ENCODE measurements at regions not wholly inside any gene's neighbourhood (a gene's known extent, or its start where the extent isn't known, plus 50 kb on each side); places are given as distances from the start of the nearest gene placed in this dataset.

GRCh38 chrX:96170626-96171025 lies 514.0 kb upstream of the DIAPH2 start:
- TF ChIP-seq TAF1 (IDR thresholded peaks at IDR 0.05; ENCODE audit: borderline replicate concordance, insufficient read depth, low read length) (no peak), POLR2AphosphoS5 (IDR thresholded peaks at IDR 0.05; ENCODE audit: low read depth, low read length) (no peak), SIN3A (IDR thresholded peaks at IDR 0.05; ENCODE audit: borderline replicate concordance, insufficient read depth, low read length) (no peak), REST (IDR thresholded peaks at IDR 0.05; ENCODE audit: insufficient read depth in 1 of 2, low read depth in 2 of 2, low read length in 2 of 2) (no peak), FOXP2 (optimal IDR thresholded peaks at IDR 0.05; ENCODE audit: borderline replicate concordance, extremely low read depth, extremely low read length, insufficient read depth) (no peak)
